GM12878 (cell line): ENCODE measurements at regions not wholly inside any gene's neighbourhood (a gene's known extent, or its start where the extent isn't known, plus 50 kb on each side); places are given as distances from the start of the nearest gene placed in this dataset.

ENCODE experiments used
- ATAC-seq: fragments of 200-7000 bp; cut with Tn5 transposase; 3 replicates; pipeline ENCODE4 v1.9.1; 2020; ENCODE audit warnings: mild to moderate bottlenecking, moderate library complexity
- BruUV-seq: library from RNA; stranded (reverse); fragments of 400-500 nt; replicated peaks from 2 replicates; lab custom pipeline; 2021; lab: Mats Ljungman, UMichigan
- CTCF ChIA-PET: fragments of 300-600 bp; sonication (Branson Sonifier 250); formaldehyde crosslinking; extraction: SDS; loops from one replicate; lab custom pipeline; 2021; ENCODE audit warnings: inconsistent platforms; lab: Yijun Ruan, JAX
- POLR2A ChIA-PET: fragments of 350-600 bp; formaldehyde crosslinking; extraction: SDS; loops from one replicate; lab custom pipeline; 2021; ENCODE audit warnings: inconsistent platforms; lab: Charles Lee
- RAD21 ChIA-PET: fragments of 300-600 bp; sonication (Branson Sonifier 250); formaldehyde crosslinking; loops from one replicate; lab custom pipeline; 2023; ENCODE audit warnings: antibody characterized with exemption; ENCODE audit not compliant: unreplicated experiment; lab: Charles Lee
- SMC1A ChIA-PET: fragments of 300-600 bp; sonication (Branson Sonifier 250); formaldehyde crosslinking; loops from one replicate; lab custom pipeline; 2023; ENCODE audit not compliant: unreplicated experiment, uncharacterized antibody; lab: Charles Lee
- DNase-seq: peaks from one replicate; pipeline ENCODE4 v3.0.0-alpha.2; 2011; ENCODE audit warnings: low read depth, low spot score
- FAIRE-seq: peaks from 3 replicates; lab custom pipeline; 2011; peaks lifted over from hg19 to GRCh38; lab: Jason Lieb, UNC
- H2AFZ ChIP-seq: 2 replicates; pipeline ENCODE4 v1.6.0; 2011; ENCODE audit warnings: low read depth, low read length, control low read depth; ENCODE audit not compliant: control insufficient read depth
- H3K27ac ChIP-seq: 2 replicates; pipeline ENCODE4 v1.5.1; 2011; ENCODE audit warnings: control low read depth; ENCODE audit not compliant: control insufficient read depth, insufficient read depth
- H3K27me3 ChIP-seq, 2 experiments: replicated peaks in 1 of 2; 2 replicates each; pipeline versions ENCODE4 v1.6.0 to v1.6.1; 2011; ENCODE audit warnings: low read length in 1 of 2; ENCODE audit not compliant: control insufficient read depth in 2 of 2, insufficient read depth in 2 of 2
- H3K36me3 ChIP-seq, 2 experiments: 2 replicates each; pipeline ENCODE4 v1.5.1; 2011; ENCODE audit warnings: low read length in 1 of 2; ENCODE audit not compliant: control insufficient read depth in 2 of 2, insufficient read depth in 2 of 2
- H3K4me1 ChIP-seq: 2 replicates; pipeline ENCODE4 v1.6.1; 2011; ENCODE audit warnings: mild to moderate bottlenecking, low read length, moderate library complexity, mixed read lengths; ENCODE audit not compliant: control insufficient read depth, insufficient read depth
- H3K4me2 ChIP-seq: 2 replicates; pipeline ENCODE4 v1.6.0; 2011; ENCODE audit warnings: control low read depth; ENCODE audit not compliant: control insufficient read depth, insufficient read depth
- H3K4me3 ChIP-seq: fragments of 200-600 bp; sonication (generic); 2 replicates; pipeline ENCODE4 v1.5.1; 2016
- H3K79me2 ChIP-seq: 2 replicates; pipeline ENCODE4 v1.6.0; 2011; ENCODE audit warnings: low read length; ENCODE audit not compliant: control insufficient read depth, insufficient read depth
- H3K9ac ChIP-seq: 2 replicates; pipeline ENCODE4 v1.8.0; 2011; ENCODE audit warnings: low read length, control low read depth, mixed read lengths; ENCODE audit not compliant: control insufficient read depth, insufficient read depth
- H3K9me3 ChIP-seq: replicated peaks from 3 replicates; pipeline ENCODE4 v1.5.1; 2011; ENCODE audit warnings: mild to moderate bottlenecking, low read length; ENCODE audit not compliant: control insufficient read depth, insufficient read depth
- H4K20me1 ChIP-seq: 2 replicates; pipeline ENCODE4 v1.6.0; 2011; ENCODE audit not compliant: control insufficient read depth, insufficient read depth
- HCFC1 ChIP-seq: fragments of 150-350 bp; IDR thresholded peaks from 2 replicates; pipeline ENCODE4 v1.6.1; 2014; ENCODE audit warnings: low read length
- PML ChIP-seq: IDR thresholded peaks from 2 replicates; pipeline ENCODE4 v1.6.1; 2012; ENCODE audit warnings: low read length, inconsistent platforms
- SPI1 ChIP-seq: IDR thresholded peaks from 2 replicates; pipeline ENCODE4 v1.6.1; 2011; ENCODE audit warnings: low read depth, mild to moderate bottlenecking, low read length, moderate library complexity, borderline replicate concordance; ENCODE audit not compliant: insufficient read depth
- TARDBP ChIP-seq: IDR thresholded peaks from 2 replicates; pipeline ENCODE4 v1.6.1; 2016; ENCODE audit warnings: borderline replicate concordance
- ZSCAN29 ChIP-seq: fragments of 450-650 bp; IDR thresholded peaks from 2 replicates; pipeline ENCODE4 v1.6.1; 2017; ENCODE audit warnings: mild to moderate bottlenecking, moderate library complexity
- WGBS: methylation state at CpG from one replicate; pipeline ENCODE4 v1.1.6; 2016; ENCODE audit warnings: low lambda C conversion rate; ENCODE audit not compliant: insufficient replicate concordance, insufficient coverage; ENCODE audit errors: missing lambda C conversion rate; 5-methylcytosine and 5-hydroxymethylcytosine counted together
- in situ Hi-C: fragments of 300-500 bp; cut with MboI; formaldehyde crosslinking; loops from 9 replicates; pipeline ENCODE4 v1.14.3; 2018; ENCODE audit warnings: mixed read lengths
- intact Hi-C: fragments of 100-400 bp; cut with micrococcal nuclease; formaldehyde crosslinking; loops from one replicate; pipeline ENCODE4 v1.14.2; 2022; ENCODE audit not compliant: unreplicated experiment
- TF ChIP-seq, protein P1 (sequence below): fragments of 450-650 bp; IDR thresholded peaks from 2 replicates; pipeline ENCODE4 v1.6.1; 2017; ENCODE audit warnings: mild to moderate bottlenecking
- TF ChIP-seq, protein P2 (sequence below): fragments of 450-650 bp; IDR thresholded peaks from 2 replicates; pipeline ENCODE4 v1.6.1; 2017; ENCODE audit warnings: low read depth, mild to moderate bottlenecking, moderate library complexity
- TF ChIP-seq, protein P3 (sequence below): fragments of 450-650 bp; IDR thresholded peaks from 2 replicates; pipeline ENCODE4 v1.6.1; 2018; ENCODE audit warnings: mild to moderate bottlenecking, low read depth, moderate library complexity; ENCODE audit not compliant: partially characterized antibody
- TF ChIP-seq, protein P4 (sequence below): IDR thresholded peaks from 2 replicates; pipeline ENCODE4 v1.6.1; 2012; ENCODE audit warnings: low read depth, low read length, improper control_type of control experiment
- TF ChIP-seq, protein P5 (sequence below): fragments of 450-650 bp; conservative IDR thresholded peaks from 2 replicates; pipeline ENCODE4 v1.6.1; 2017; ENCODE audit warnings: mild to moderate bottlenecking, moderate library complexity

DNA sequence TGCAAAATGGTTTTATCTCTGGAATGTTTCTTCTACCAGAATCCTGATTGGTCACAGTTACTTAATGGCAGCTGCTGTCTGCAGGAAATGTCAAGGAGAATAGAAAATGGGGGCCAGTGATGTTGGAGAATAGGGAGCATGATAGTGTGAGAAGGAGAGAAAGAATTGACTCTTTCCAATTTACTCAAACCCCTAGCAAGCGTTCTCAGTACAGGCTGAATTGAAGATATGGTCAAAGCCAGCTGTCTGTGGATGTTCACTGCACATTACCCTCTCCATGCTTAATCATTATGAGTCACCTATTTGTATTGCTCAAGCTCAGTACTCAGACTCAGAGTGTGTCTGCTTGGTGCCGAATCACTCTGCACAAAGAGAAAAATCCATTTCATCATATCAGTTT is 57.8 kb upstream of the FAM47B start:
- H3K27ac ChIP-seq = no peak overlapping the region
- WGBS = 13% methylated on average over 2 of the region's 2 CpGs
- no peak for DNase-seq
- no peaks in the 10 kb centered on the region for H3K9me3 ChIP-seq
- H3K4me2 ChIP-seq = no peak overlapping the region
- ChIA-PET SMC1A (interaction anchor here (1.4 kb wide), 1 partner anchor 9 kb away, joined by 3 read pairs; no protein-coding TSS in a partner anchor), CTCF (interaction anchor here (1.1 kb wide), 1 partner anchor 1343 kb away, joined by 3 read pairs; no protein-coding TSS in a partner anchor), RAD21 (no interaction called here), POLR2A (no interaction called here)
- in situ Hi-C loops (no loop called here), intact Hi-C loops (no loop called here)
- H3K4me3 ChIP-seq = no peak overlapping the region
- H3K9ac ChIP-seq = no peak overlapping the region
- no peaks in the 10 kb centered on the region for H3K27me3 ChIP-seq
- H3K4me1 ChIP-seq = no peaks in the 10 kb centered on the region
- no peak for FAIRE-seq
- H3K79me2 ChIP-seq = no peaks in the 10 kb centered on the region
- TF ChIP-seq SPI1 (no peak), TARDBP (no peak), ZSCAN29 (no peak), HCFC1 (no peak), PML (no peak)
- TF ChIP-seq, protein P1, sequence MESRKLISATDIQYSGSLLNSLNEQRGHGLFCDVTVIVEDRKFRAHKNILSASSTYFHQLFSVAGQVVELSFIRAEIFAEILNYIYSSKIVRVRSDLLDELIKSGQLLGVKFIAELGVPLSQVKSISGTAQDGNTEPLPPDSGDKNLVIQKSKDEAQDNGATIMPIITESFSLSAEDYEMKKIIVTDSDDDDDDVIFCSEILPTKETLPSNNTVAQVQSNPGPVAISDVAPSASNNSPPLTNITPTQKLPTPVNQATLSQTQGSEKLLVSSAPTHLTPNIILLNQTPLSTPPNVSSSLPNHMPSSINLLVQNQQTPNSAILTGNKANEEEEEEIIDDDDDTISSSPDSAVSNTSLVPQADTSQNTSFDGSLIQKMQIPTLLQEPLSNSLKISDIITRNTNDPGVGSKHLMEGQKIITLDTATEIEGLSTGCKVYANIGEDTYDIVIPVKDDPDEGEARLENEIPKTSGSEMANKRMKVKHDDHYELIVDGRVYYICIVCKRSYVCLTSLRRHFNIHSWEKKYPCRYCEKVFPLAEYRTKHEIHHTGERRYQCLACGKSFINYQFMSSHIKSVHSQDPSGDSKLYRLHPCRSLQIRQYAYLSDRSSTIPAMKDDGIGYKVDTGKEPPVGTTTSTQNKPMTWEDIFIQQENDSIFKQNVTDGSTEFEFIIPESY = no peak
- TF ChIP-seq, protein P2, sequence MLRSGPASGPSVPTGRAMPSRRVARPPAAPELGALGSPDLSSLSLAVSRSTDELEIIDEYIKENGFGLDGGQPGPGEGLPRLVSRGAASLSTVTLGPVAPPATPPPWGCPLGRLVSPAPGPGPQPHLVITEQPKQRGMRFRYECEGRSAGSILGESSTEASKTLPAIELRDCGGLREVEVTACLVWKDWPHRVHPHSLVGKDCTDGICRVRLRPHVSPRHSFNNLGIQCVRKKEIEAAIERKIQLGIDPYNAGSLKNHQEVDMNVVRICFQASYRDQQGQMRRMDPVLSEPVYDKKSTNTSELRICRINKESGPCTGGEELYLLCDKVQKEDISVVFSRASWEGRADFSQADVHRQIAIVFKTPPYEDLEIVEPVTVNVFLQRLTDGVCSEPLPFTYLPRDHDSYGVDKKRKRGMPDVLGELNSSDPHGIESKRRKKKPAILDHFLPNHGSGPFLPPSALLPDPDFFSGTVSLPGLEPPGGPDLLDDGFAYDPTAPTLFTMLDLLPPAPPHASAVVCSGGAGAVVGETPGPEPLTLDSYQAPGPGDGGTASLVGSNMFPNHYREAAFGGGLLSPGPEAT = no peak
- TF ChIP-seq, protein P3, sequence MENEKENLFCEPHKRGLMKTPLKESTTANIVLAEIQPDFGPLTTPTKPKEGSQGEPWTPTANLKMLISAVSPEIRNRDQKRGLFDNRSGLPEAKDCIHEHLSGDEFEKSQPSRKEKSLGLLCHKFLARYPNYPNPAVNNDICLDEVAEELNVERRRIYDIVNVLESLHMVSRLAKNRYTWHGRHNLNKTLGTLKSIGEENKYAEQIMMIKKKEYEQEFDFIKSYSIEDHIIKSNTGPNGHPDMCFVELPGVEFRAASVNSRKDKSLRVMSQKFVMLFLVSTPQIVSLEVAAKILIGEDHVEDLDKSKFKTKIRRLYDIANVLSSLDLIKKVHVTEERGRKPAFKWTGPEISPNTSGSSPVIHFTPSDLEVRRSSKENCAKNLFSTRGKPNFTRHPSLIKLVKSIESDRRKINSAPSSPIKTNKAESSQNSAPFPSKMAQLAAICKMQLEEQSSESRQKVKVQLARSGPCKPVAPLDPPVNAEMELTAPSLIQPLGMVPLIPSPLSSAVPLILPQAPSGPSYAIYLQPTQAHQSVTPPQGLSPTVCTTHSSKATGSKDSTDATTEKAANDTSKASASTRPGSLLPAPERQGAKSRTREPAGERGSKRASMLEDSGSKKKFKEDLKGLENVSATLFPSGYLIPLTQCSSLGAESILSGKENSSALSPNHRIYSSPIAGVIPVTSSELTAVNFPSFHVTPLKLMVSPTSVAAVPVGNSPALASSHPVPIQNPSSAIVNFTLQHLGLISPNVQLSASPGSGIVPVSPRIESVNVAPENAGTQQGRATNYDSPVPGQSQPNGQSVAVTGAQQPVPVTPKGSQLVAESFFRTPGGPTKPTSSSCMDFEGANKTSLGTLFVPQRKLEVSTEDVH = no peak
- TF ChIP-seq, protein P4, sequence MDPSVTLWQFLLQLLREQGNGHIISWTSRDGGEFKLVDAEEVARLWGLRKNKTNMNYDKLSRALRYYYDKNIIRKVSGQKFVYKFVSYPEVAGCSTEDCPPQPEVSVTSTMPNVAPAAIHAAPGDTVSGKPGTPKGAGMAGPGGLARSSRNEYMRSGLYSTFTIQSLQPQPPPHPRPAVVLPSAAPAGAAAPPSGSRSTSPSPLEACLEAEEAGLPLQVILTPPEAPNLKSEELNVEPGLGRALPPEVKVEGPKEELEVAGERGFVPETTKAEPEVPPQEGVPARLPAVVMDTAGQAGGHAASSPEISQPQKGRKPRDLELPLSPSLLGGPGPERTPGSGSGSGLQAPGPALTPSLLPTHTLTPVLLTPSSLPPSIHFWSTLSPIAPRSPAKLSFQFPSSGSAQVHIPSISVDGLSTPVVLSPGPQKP = no peak
- TF ChIP-seq, protein P5, sequence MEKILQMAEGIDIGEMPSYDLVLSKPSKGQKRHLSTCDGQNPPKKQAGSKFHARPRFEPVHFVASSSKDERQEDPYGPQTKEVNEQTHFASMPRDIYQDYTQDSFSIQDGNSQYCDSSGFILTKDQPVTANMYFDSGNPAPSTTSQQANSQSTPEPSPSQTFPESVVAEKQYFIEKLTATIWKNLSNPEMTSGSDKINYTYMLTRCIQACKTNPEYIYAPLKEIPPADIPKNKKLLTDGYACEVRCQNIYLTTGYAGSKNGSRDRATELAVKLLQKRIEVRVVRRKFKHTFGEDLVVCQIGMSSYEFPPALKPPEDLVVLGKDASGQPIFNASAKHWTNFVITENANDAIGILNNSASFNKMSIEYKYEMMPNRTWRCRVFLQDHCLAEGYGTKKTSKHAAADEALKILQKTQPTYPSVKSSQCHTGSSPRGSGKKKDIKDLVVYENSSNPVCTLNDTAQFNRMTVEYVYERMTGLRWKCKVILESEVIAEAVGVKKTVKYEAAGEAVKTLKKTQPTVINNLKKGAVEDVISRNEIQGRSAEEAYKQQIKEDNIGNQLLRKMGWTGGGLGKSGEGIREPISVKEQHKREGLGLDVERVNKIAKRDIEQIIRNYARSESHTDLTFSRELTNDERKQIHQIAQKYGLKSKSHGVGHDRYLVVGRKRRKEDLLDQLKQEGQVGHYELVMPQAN = no peak
- H4K20me1 ChIP-seq = no peaks in the 10 kb centered on the region
- H2AFZ ChIP-seq = no peak overlapping the region
- BruUV-seq = no TSS peak
- no peaks in the 10 kb centered on the region for H3K36me3 ChIP-seq
- no peak for ATAC-seq
